H1 (cell line): ENCODE measurements at regions not wholly inside any gene's neighbourhood (a gene's known extent, or its start where the extent isn't known, plus 50 kb on each side); places are given as distances from the start of the nearest gene placed in this dataset.

Experiments used
- CTCF ChIA-PET: fragments of 300-600 bp; sonication (Branson Sonifier 250); formaldehyde crosslinking; loops from one replicate; lab custom pipeline; 2021; ENCODE audit not compliant: partially characterized antibody; lab: Charles Lee
- POLR2A ChIA-PET: fragments of 300-600 bp; sonication (Branson Sonifier 250); formaldehyde crosslinking; loops from one replicate; lab custom pipeline; 2021; ENCODE audit warnings: inconsistent platforms; ENCODE audit not compliant: partially characterized antibody; lab: Charles Lee
- DNase-seq, 2 experiments: peaks; one replicate each; pipeline versions ENCODE4 v3.0.0 to v3.0.0-alpha.2; 2010 to 2022; ENCODE audit warnings: low spot score in 2 of 2, low read depth in 1 of 2, mixed read lengths in 1 of 2
- FAIRE-seq: peaks from 2 replicates; lab custom pipeline; 2011; peaks lifted over from hg19 to GRCh38; lab: Jason Lieb, UNC
- H2AFZ ChIP-seq: 2 replicates; pipeline ENCODE4 v1.8.1; 2012; ENCODE audit warnings: low read length, inconsistent platforms
- H2AK5ac ChIP-seq: 2 replicates; pipeline ENCODE4 v1.6.1; 2013; ENCODE audit warnings: low read depth, low read length
- H2BK120ac ChIP-seq: replicated peaks from 2 replicates; pipeline ENCODE3; 2013; ENCODE audit warnings: low read depth, low read length, inconsistent platforms
- H2BK12ac ChIP-seq: 2 replicates; pipeline ENCODE4 v1.6.1; 2013; ENCODE audit warnings: low read depth, low read length
- H2BK15ac ChIP-seq: 2 replicates; pipeline ENCODE4 v1.6.1; 2013; ENCODE audit warnings: low read length
- H2BK20ac ChIP-seq: 2 replicates; pipeline ENCODE4 v1.6.1; 2013; ENCODE audit warnings: low read length
- H2BK5ac ChIP-seq: 2 replicates; pipeline ENCODE4 v1.6.1; 2013; ENCODE audit warnings: low read depth, low read length
- H3K14ac ChIP-seq: 2 replicates; pipeline ENCODE4 v1.6.1; 2013; ENCODE audit warnings: inconsistent platforms; ENCODE audit not compliant: insufficient read length
- H3K18ac ChIP-seq: 2 replicates; pipeline ENCODE4 v1.6.1; 2013; ENCODE audit warnings: low read length; ENCODE audit errors: extremely low read depth
- H3K23ac ChIP-seq: 2 replicates; pipeline ENCODE4 v1.6.1; 2013; ENCODE audit warnings: inconsistent platforms; ENCODE audit not compliant: insufficient read length
- H3K23me2 ChIP-seq: 2 replicates; pipeline ENCODE4 v1.6.1; 2013; ENCODE audit warnings: low read depth, low read length
- H3K27ac ChIP-seq: 2 replicates; pipeline ENCODE4 v1.6.1; 2011; ENCODE audit warnings: low read depth, low read length, inconsistent platforms
- H3K27me3 ChIP-seq, 4 experiments: replicated peaks in 1 of 4; 1 replicate in 1 of 4; 2 replicates in 3 of 4; pipeline versions ENCODE4 v1.6.1 to v1.8.1; 2011 to 2013; ENCODE audit warnings: low read length in 3 of 4, mild to moderate bottlenecking in 3 of 4, inconsistent platforms in 2 of 4, mixed read lengths in 2 of 4, moderate library complexity in 1 of 4; ENCODE audit not compliant: control insufficient read depth in 3 of 4, insufficient read depth in 3 of 4; ENCODE audit errors: extremely low read depth in 1 of 4
- H3K36me3 ChIP-seq, 4 experiments: 2 replicates each; pipeline versions ENCODE4 v1.6.1 to v1.8.1; 2011 to 2013; ENCODE audit warnings: mild to moderate bottlenecking in 4 of 4, low read length in 3 of 4, moderate library complexity in 2 of 4, control low read depth in 1 of 4, inconsistent platforms in 1 of 4; ENCODE audit not compliant: insufficient read depth in 4 of 4, control insufficient read depth in 2 of 4
- H3K4ac ChIP-seq: replicated peaks from 2 replicates; pipeline ENCODE3; 2013; ENCODE audit warnings: low read length, low read depth, mixed read lengths, inconsistent platforms; ENCODE audit not compliant: insufficient read length
- H3K4me1 ChIP-seq, 4 experiments: replicated peaks in 1 of 4; 1 replicate in 1 of 4; 2 replicates in 3 of 4; pipeline versions ENCODE4 v1.6.1 to v1.8.1; 2011 to 2013; ENCODE audit warnings: low read length in 3 of 4, inconsistent platforms in 2 of 4, mixed read lengths in 1 of 4; ENCODE audit not compliant: insufficient read depth in 4 of 4, control insufficient read depth in 3 of 4
- H3K4me2 ChIP-seq, 2 experiments: 2 replicates each; pipeline versions ENCODE4 v1.6.1 to v1.8.1; 2011 to 2013; ENCODE audit warnings: low read depth in 2 of 2, low read length in 2 of 2, control low read depth in 1 of 2, inconsistent platforms in 1 of 2, mild to moderate bottlenecking in 1 of 2; ENCODE audit not compliant: insufficient read depth in 1 of 2
- H3K4me3 ChIP-seq, 4 experiments: fragments of 200-600, 300-600 bp in 1 of 4; sonication (generic), shearing (Covaris generic), sonication (Bioruptor Twin) in 1 of 4; 2 replicates each; pipeline versions ENCODE4 v1.5.1 to v1.8.1; 2011 to 2016; ENCODE audit warnings: low read length in 4 of 4, low read depth in 3 of 4, control low read depth in 2 of 4, inconsistent platforms in 2 of 4, mild to moderate bottlenecking in 2 of 4, mixed read lengths in 1 of 4, moderate library complexity in 1 of 4; ENCODE audit not compliant: insufficient read depth in 2 of 4; ENCODE audit errors: extremely low read depth in 1 of 4
- H3K56ac ChIP-seq: replicated peaks from 2 replicates; pipeline ENCODE3; 2013; ENCODE audit warnings: low read depth, mild to moderate bottlenecking, mixed read lengths, low read length, inconsistent platforms; ENCODE audit not compliant: insufficient read length
- H3K79me1 ChIP-seq: 2 replicates; pipeline ENCODE4 v1.6.1; 2013; ENCODE audit warnings: low read depth, low read length, control low read depth
- H3K79me2 ChIP-seq, 2 experiments: 2 replicates each; pipeline versions ENCODE4 v1.6.1 to v1.8.1; 2012 to 2013; ENCODE audit warnings: low read length in 2 of 2, mild to moderate bottlenecking in 2 of 2, inconsistent platforms in 1 of 2; ENCODE audit not compliant: insufficient read depth in 2 of 2, control insufficient read depth in 1 of 2
- H3K9ac ChIP-seq, 4 experiments: replicated peaks in 1 of 4; 1 replicate in 1 of 4; 2 replicates in 3 of 4; pipeline versions ENCODE4 v1.6.1 to v1.8.1; 2011 to 2013; ENCODE audit warnings: low read depth in 3 of 4, low read length in 3 of 4, control low read depth in 2 of 4, mild to moderate bottlenecking in 2 of 4, moderate library complexity in 2 of 4, inconsistent platforms in 1 of 4; ENCODE audit errors: extremely low read depth in 1 of 4
- H3K9me3 ChIP-seq, 2 experiments: 2 replicates each; pipeline versions ENCODE4 v1.6.1 to v1.8.1; 2012 to 2013; ENCODE audit warnings: mild to moderate bottlenecking in 2 of 2, moderate library complexity in 2 of 2, control low read depth in 1 of 2, inconsistent platforms in 1 of 2, low read depth in 1 of 2, low read length in 1 of 2, mixed read lengths in 1 of 2; ENCODE audit not compliant: insufficient read depth in 2 of 2
- H4K20me1 ChIP-seq, 2 experiments: replicated peaks in 1 of 2; 2 replicates each; pipeline versions ENCODE3 to v1.8.1; 2011 to 2013; ENCODE audit warnings: inconsistent platforms in 2 of 2, low read length in 2 of 2, mild to moderate bottlenecking in 1 of 2; ENCODE audit not compliant: insufficient read depth in 2 of 2, control insufficient read depth in 1 of 2
- H4K5ac ChIP-seq: 2 replicates; pipeline ENCODE4 v1.6.1; 2013; ENCODE audit warnings: low read length, low read depth, mixed read lengths, inconsistent platforms; ENCODE audit not compliant: insufficient read length
- H4K8ac ChIP-seq: 2 replicates; pipeline ENCODE4 v1.8.0; 2013; ENCODE audit warnings: mild to moderate bottlenecking, moderate library complexity, low read length, inconsistent platforms; ENCODE audit not compliant: insufficient read depth; ENCODE audit errors: extremely low read depth
- H4K91ac ChIP-seq: replicated peaks from 2 replicates; pipeline ENCODE3; 2013; ENCODE audit warnings: low read length, mixed read lengths, inconsistent platforms; ENCODE audit not compliant: insufficient read length
- E2F6 ChIP-seq: IDR thresholded peaks from 2 replicates; pipeline ENCODE4 v1.6.1; 2012; ENCODE audit warnings: inconsistent platforms
- KDM4A ChIP-seq: IDR thresholded peaks from one replicate; pipeline ENCODE4 v1.7.1; 2012; ENCODE audit warnings: low read depth, mild to moderate bottlenecking, moderate library complexity, low read length, inconsistent platforms; ENCODE audit not compliant: severe bottlenecking
- POU5F1 ChIP-seq: IDR thresholded peaks from 2 replicates; pipeline ENCODE4 v1.6.1; 2011; ENCODE audit warnings: low read depth, mild to moderate bottlenecking, low read length, moderate library complexity
- SAP30 ChIP-seq: fragments of 300-600 bp; sonication (generic); IDR thresholded peaks from 2 replicates; pipeline ENCODE4 v1.7.1; 2012; ENCODE audit warnings: low read length, moderate library complexity, mild to moderate bottlenecking, inconsistent platforms; ENCODE audit not compliant: insufficient read depth, insufficient replicate concordance
- SIRT6 ChIP-seq: IDR thresholded peaks from one replicate; pipeline ENCODE4 v1.7.1; 2012; ENCODE audit warnings: low read length, inconsistent platforms
- TBP ChIP-seq: IDR thresholded peaks from 2 replicates; pipeline ENCODE4 v1.6.1; 2011; ENCODE audit warnings: low read depth, low read length, improper control_type of control experiment

- H3K36me3 ChIP-seq = no peaks in the 10 kb centered on the region
- no peak overlapping the region for H3K18ac ChIP-seq
- no peak overlapping the region for H2BK120ac ChIP-seq
- no peak overlapping the region for H3K56ac ChIP-seq
- no peak overlapping the region for H3K4me2 ChIP-seq
- H3K23me2 ChIP-seq = no peaks in the 10 kb centered on the region
- no peak overlapping the region for H3K14ac ChIP-seq
- H3K27me3 ChIP-seq = peaks cover 2 to 11% (median 7%) of the 10 kb centered on the region in 4 experiments; a peak in 6 of 7 replicates
- H2BK5ac ChIP-seq = no peak overlapping the region
- H2AK5ac ChIP-seq = no peak overlapping the region
- no peak overlapping the region for H3K4me3 ChIP-seq
- no peak overlapping the region for H3K9ac ChIP-seq
- H3K4me1 ChIP-seq = peaks cover 0 to 7% (median 4%) of the 10 kb centered on the region in 4 experiments; a peak in 2 of 7 replicates
- H2AFZ ChIP-seq = no peak overlapping the region
- H2BK15ac ChIP-seq = no peak overlapping the region
- H3K4ac ChIP-seq = no peak overlapping the region
- no peaks in the 10 kb centered on the region for H3K79me1 ChIP-seq
- no peak overlapping the region for H4K8ac ChIP-seq
- H3K79me2 ChIP-seq = no peaks in the 10 kb centered on the region
- no peak for DNase-seq
- H3K9me3 ChIP-seq = no peaks in the 10 kb centered on the region
- ChIA-PET CTCF (no interaction called here), POLR2A (no interaction called here)
- H2BK20ac ChIP-seq = no peak overlapping the region
- H4K91ac ChIP-seq = no peak overlapping the region
- peaks cover 0 to 5% of the 10 kb centered on the region in 2 experiments for H4K20me1 ChIP-seq
- H2BK12ac ChIP-seq = no peak overlapping the region
- H3K27ac ChIP-seq = no peak overlapping the region
- no peak overlapping the region for H3K23ac ChIP-seq
- no peak overlapping the region for H4K5ac ChIP-seq
- no peak for FAIRE-seq
- TF ChIP-seq E2F6 = no peak
- no peak for TF ChIP-seq KDM4A
- no peak for TF ChIP-seq SAP30
- TF ChIP-seq TBP = no peak
- TF ChIP-seq POU5F1 = no peak
- TF ChIP-seq SIRT6 = no peak
Observed at GRCh38 chr4:63898961-63899360, 510.3 kb downstream of the TECRL start.
